Activated CD4-positive, alpha-beta T cell treated with anti-CD3 and anti-CD28 coated beads for 1 hour (primary cell): ENCODE measurements at regions not wholly inside any gene's neighbourhood (a gene's known extent, or its start where the extent isn't known, plus 50 kb on each side); places are given as distances from the start of the nearest gene placed in this dataset.

Experiments used
- DNase-seq: peaks from one replicate; pipeline ENCODE4 v3.0.0-alpha.2; 2020

DNA sequence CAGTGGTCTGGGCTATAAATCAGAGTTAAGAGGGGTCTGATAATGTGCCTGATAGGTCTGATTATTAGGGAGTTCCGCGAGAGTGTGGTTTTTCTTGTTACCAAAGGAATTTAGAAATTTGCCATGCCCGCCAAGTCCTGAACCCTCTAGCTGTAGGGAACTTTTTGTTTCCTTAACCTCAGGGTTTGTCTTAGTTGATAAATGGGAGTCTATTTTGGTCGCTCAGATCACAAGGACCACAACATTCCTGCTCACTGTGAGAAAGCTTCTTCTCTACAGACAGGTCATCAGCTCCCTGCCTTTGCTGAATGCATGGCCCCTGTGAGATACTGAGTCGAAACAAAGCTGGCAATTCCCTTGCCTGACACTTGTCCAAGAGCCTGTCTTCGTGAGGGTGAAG lies 497.8 kb downstream of the HS3ST4 start:
- no peak for DNase-seq

GRCh38 chr16:26194526-26194925 lies 502.8 kb downstream of the HS3ST4 start:
- no peak for DNase-seq

DNA sequence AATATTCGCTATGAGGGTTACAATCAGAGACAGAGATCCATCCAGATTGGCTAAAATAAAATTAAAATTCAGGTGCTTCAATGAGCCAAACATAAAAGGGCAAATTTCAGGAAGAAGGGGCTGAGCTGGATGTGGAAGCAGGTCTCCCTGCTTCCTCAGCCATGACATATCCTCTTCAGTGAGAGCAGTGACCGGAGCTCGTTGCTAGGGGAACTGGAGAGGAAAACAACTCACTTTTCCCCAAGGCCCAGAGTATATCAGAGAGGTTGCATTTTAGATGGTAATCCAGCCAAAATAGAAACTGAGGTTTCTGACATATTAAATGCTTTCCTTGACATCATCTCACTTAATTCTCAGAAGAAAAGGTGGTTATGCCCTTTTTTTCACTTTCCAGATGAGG lies 503.5 kb downstream of the HS3ST4 start:
- DNase-seq, result no peak

GRCh38 chr16:26196310-26196709 lies 504.6 kb downstream of the HS3ST4 start:
- no peak for DNase-seq

- DNase-seq, result no peak
These were observed 505.0 kb downstream of the HS3ST4 start for GRCh38 chr16:26196802-26197201.

- DNase-seq, result no peak
These were observed 505.9 kb downstream of the HS3ST4 start for GRCh38 chr16:26197707-26198106.

DNA sequence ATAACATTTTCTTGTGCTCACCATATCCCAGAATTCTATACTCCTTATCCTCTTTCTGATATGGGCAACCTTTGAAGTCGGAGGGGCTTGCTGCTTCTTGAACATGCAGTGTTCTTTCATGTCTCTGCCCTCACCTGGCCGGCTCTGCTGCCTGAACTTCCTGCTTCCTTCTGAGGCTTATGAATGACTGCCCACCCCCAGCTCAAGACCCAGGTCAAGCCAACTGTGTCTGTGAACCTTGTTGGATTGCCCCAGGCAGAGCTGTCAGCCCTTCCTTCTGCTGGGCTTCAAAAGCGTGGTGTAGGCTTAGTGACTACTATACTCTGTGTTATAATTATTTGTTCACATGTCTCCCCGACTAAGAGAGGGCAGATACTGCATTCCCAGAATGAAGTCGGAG lies 506.5 kb downstream of the HS3ST4 start:
- DNase-seq, result no peak

DNA sequence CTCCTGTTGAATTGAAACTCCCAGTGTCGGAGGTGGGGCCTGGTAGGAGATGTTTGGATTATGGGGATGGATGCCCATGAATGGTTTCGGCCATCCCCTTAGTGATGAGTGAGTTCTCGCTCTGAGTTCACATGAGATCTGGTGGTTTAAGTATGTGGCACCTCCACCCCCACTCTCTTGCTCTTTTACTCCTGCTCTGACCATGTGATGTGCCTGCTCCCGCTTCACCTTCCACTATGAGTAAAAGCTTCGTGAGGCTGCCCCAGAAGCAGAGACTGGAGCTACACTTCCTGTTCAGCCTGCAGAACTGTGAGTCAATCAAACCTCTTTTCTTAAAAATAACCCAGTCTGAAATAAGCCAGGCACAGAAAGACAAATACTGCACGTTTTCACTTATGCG lies 512.4 kb downstream of the HS3ST4 start:
- no peak for DNase-seq

DNA sequence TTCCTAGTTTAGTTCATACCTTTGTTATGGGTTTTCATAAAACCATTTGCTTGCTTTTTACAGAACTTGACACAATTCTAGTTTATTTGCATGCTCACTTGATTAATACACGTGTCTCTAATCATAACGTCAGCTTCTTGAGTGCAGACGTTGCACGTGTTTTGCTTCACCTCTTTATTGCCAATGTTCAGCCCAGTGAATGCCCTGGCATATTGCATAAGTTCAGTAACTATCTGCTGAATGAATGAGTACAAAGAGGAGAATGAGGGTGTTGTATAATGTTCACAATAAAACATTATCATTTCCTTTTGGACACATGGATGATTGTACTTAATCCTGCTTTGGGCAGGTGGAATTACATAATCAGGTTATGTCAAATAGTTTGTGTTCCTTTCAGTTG lies 519.8 kb downstream of the HS3ST4 start:
- no peak for DNase-seq

DNA sequence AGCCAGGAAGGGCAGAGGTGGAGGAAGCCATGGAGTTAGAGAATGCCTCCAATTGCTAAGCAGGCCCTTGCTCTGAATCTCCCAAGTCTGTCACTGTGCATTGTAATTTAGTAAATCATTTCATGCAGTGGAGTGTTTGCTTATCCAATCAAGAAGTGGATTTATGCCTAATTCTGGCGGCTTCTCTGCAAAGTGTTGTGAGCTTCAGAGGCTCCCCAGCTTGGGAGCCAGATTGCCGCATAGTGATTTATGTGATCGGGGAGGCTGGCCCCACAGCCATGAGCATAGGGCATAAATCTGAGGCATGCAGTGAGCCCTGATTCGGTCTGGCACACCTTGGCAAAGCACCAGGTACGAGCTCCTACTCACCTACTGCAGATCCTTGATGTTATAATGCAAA lies 520.8 kb downstream of the HS3ST4 start:
- DNase-seq, result no peak

GRCh38 chr16:26214581-26215174 lies 522.9 kb downstream of the HS3ST4 start:
- DNase-seq, result no peak

DNA sequence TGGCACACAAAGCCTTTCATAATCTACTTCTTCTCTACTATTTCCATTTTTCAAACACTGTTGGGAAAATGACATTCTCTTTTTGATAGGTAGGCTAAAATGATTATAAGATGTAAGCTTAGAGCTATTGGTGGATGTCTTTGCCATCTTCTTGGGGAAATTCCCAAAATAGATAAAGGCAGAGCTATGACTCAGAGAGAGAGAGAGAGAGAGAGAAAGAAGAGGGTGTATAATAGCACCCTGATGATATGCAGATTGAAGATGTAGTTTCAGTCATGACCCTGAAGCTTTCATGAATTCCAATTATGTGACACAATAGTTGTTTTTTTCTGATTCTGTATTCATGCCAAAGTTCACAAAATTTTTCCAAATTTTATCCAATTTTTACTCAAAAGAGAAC lies 529.1 kb downstream of the HS3ST4 start:
- DNase-seq, result no peak

GRCh38 chr16:26231647-26232046 lies 539.9 kb downstream of the HS3ST4 start:
- DNase-seq, result no peak

GRCh38 chr16:26240807-26241206 lies 549.0 kb downstream of the HS3ST4 start:
- DNase-seq, result no peak

DNA sequence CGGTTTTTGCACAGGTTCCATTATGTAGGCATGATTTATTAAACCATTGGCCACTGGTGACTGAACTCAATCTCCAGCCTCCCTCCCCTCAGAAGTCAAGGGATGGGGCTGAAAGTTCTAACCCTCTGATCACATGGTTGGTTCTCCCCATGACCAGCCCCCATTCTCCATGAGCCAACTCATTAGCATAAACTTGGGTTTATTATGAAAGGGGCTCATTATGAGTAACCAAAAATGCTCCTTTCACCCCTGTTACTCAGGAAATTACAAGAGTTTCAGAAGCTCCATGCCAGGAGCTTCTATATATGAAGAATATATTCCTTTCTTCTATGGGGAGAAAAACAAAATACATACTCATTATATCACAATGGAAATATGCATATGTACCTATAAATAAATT lies 555.3 kb downstream of the HS3ST4 start:
- DNase-seq, result no peak

DNA sequence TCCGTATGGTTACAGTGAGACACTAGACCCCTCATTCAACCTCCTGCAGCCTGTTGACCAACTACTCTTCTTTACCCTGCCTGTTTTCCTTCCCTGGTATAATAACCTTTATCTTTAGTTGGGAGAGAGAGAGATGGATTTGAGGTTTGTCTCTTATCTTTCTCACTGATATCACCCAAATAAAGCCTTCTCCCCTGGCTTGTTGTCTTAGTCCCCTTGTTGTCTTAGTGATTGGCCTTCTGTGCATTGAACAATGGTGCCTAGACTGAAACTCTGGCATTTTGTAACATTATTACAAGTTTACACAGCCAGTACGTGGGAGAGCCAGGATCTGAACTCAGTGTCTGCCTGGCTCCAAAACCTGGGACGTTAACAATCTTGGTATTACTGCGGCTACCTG lies 560.8 kb downstream of the HS3ST4 start:
- no peak for DNase-seq

- DNase-seq, result no peak
These were observed 569.9 kb downstream of the HS3ST4 start for GRCh38 chr16:26261621-26262020.

GRCh38 chr16:26263406-26263805 lies 571.6 kb downstream of the HS3ST4 start:
- DNase-seq, result no peak

- DNase-seq, result no peak
These were observed 575.9 kb downstream of the HS3ST4 start for GRCh38 chr16:26267641-26268040.

DNA sequence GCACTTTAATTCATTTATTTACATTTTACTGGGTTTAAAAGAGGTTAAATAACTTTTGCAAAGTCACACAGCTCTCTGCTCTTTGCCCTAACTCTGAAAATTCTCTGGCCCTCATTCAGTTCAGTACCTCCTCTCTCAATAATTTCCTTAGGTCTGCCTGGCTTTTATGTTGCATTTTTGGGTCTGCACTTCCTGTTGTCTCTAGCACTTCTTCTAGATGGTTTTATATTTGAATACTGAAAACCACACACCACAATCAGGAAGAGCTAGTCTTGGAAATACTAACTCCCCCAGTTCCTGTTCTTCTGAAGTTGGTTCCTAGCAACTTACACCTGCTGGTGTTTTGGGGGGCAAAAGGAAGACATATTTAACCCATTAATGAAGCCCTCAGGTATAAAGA lies 577.9 kb downstream of the HS3ST4 start:
- no peak for DNase-seq

DNA sequence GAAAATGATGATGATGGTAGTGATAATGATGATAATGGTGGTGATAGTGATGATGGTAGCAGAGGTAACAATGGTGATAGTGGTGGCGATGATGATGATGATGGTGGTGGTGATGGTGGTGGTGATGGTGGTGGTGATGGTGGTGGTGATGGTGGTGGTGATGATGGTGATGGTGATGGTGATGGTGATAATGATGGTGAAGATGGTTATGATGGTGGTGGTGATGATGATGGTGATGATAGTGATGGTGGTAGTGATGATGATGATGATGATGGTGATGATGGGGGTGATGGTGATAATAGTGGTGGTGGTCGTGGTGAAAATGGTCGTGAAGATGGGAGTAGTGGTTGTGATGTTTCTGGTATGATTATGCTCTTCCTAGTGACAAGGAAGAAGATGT lies 581.8 kb downstream of the HS3ST4 start:
- no peak for DNase-seq

DNA sequence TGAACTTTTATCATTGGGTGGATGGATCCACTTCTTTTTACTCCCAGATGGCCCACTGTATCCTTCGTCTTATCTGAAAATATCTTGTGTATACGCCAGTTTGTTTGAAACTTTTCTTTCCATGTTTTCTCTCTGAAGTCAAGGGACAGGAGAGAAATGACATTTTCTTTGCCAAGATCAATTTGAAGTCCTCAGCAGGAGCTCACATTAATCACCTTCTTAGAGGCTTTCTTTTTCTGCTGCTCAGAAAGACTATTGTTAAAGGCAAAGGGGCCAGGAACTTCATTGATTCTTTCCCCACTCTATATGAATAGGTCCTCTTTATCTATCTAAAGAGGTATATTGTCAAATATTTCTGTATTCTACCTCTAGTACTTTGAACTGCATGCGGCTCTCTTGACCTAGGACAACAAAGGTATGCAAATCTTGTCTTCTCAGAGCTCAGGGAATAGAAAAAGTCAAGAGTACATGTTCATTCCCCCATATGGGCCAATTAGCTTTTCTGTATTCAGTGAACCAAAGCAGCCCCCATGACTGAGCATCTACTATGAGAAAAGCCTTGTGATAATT lies 583.3 kb downstream of the HS3ST4 start:
- DNase-seq, result no peak

- no peak for DNase-seq
These were observed 584.5 kb downstream of the HS3ST4 start for GRCh38 chr16:26276289-26276688.

DNA sequence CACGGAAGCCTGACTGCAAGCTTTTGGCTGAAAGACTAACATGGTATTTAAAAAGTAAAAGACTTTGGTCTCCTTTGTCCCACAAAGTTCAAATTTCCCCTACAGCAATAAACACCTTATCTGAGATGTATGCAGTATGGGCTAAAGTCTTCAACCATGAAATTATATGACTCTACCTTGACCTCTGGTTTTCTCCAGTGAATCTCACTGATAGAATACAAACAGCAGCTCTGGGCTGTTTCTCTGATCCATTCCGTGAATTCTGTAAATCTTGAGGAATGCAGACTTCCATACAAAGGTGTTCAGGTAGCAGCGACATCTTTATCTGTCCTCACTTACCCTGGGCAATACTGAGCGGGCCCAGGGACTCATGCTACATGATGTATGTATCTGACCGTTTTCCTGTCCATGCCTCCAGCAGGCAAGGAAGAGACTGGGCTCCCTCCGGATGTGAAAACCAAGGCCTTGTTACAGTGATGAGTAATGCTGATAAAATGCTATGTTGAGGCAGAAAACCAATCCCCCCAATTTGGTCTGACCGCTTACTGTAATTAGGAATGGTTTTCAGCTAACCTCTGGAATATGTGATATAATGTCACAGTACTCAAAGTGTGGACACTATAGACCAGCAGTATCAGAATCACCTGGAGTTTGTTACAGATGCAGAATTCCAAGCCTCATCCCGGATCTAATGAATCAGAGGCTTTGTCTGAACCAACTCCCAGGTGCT lies 589.8 kb downstream of the HS3ST4 start:
- no peak for DNase-seq
